A673 (cell line): ENCODE measurements at regions not wholly inside any gene's neighbourhood (a gene's known extent, or its start where the extent isn't known, plus 50 kb on each side); places are given as distances from the start of the nearest gene placed in this dataset.

Experiments used
- BruUV-seq: library from RNA; stranded (reverse); fragments of 400-500 nt; replicated peaks from 2 replicates; lab custom pipeline; 2021; lab: Mats Ljungman, UMichigan
- CTCF ChIA-PET: fragments of 300-600 bp; sonication (Branson Sonifier 250); formaldehyde crosslinking; loops from one replicate; lab custom pipeline; 2022; ENCODE audit warnings: antibody characterized with exemption; lab: Charles Lee
- POLR2A ChIA-PET: fragments of 300-600 bp; sonication (Branson Sonifier 250); formaldehyde crosslinking; loops from one replicate; lab custom pipeline; 2022; ENCODE audit warnings: antibody characterized with exemption; ENCODE audit not compliant: low non-redundant PET; lab: Charles Lee
- DNase-seq: peaks from one replicate; pipeline ENCODE4 v3.0.0-alpha.2; 2015; ENCODE audit warnings: low spot score
- H3K27ac ChIP-seq: fragments of 200-600 bp; sonication (generic); 2 replicates; pipeline ENCODE4 v1.5.1; 2016; ENCODE audit warnings: mixed run types, low read depth, mild to moderate bottlenecking, mixed read lengths, antibody characterized with exemption, low read length; ENCODE audit not compliant: poor library complexity, severe bottlenecking
- H3K27me3 ChIP-seq: fragments of 200-600 bp; sonication (generic); replicated peaks from 2 replicates; pipeline ENCODE4 v1.6.1; 2017; ENCODE audit warnings: mixed run types, low read depth, mild to moderate bottlenecking, mixed read lengths, antibody characterized with exemption, low read length; ENCODE audit not compliant: insufficient read depth, poor library complexity
- H3K36me3 ChIP-seq: fragments of 200-600 bp; sonication (generic); 2 replicates; pipeline ENCODE4 v1.6.1; 2016; ENCODE audit warnings: mixed run types, mild to moderate bottlenecking, mixed read lengths, antibody characterized with exemption, low read length; ENCODE audit not compliant: insufficient read depth, poor library complexity, severe bottlenecking
- H3K4me1 ChIP-seq: fragments of 200-600 bp; sonication (generic); 2 replicates; pipeline ENCODE4 v1.6.1; 2017; ENCODE audit warnings: mixed run types, mild to moderate bottlenecking, mixed read lengths, antibody characterized with exemption, low read length; ENCODE audit not compliant: insufficient read depth, poor library complexity, severe bottlenecking
- H3K4me3 ChIP-seq: fragments of 200-600 bp; sonication (generic); 2 replicates; pipeline ENCODE4 v1.5.1; 2016; ENCODE audit warnings: low read depth, mixed run types, mild to moderate bottlenecking, mixed read lengths, low read length; ENCODE audit not compliant: poor library complexity, severe bottlenecking
- H3K9me3 ChIP-seq: fragments of 200-600 bp; sonication (generic); 2 replicates; pipeline ENCODE4 v1.6.1; 2016; ENCODE audit warnings: mixed run types, low read depth, mild to moderate bottlenecking, mixed read lengths, antibody characterized with exemption, low read length; ENCODE audit not compliant: poor library complexity, severe bottlenecking
- EZH2 ChIP-seq: fragments of 200-600 bp; sonication (generic); IDR thresholded peaks from 2 replicates; pipeline ENCODE4 v1.6.1; 2017; ENCODE audit warnings: borderline replicate concordance, low read depth, mild to moderate bottlenecking, mixed read lengths, antibody characterized with exemption, low read length; ENCODE audit not compliant: poor library complexity, severe bottlenecking
- intact Hi-C: fragments of 100-400 bp; cut with micrococcal nuclease; formaldehyde crosslinking; loops from one replicate; pipeline ENCODE4 v1.10.0; 2022; ENCODE audit not compliant: unreplicated experiment
- TF ChIP-seq, protein P1 (sequence below): fragments of 300-800, 200-600 bp; sonication (generic); conservative IDR thresholded peaks from 2 replicates; pipeline ENCODE4 v1.5.1; 2017; ENCODE audit warnings: low read depth, mild to moderate bottlenecking, antibody characterized with exemption, low read length, moderate library complexity, mixed read lengths

DNA sequence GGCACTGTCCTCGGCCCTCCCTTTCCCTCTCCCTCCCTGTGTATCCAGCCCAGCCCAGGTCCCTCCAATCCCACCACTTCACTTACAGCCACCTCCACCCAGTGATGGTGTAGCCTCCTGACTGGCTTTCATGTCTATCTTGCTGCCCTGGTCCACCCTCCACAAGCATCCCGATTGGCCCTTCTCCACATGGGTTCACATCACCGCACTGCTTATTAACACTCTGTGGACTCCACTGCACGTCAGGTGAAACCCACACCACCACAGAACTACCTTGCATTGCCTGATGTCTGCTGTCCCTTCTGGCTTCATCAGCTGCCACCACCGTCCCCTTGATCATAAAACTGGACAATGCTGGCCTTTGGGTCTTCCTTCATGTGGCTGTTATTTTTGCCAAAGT is 220.4 kb upstream of the ARID1B start:
- no TSS peak for BruUV-seq
- no peaks in the 10 kb centered on the region for H3K27me3 ChIP-seq
- POLR2A ChIA-PET: no interaction called here
- DNase-seq: no peak
- no peaks in the 10 kb centered on the region for H3K36me3 ChIP-seq
- no peaks in the 10 kb centered on the region for H3K9me3 ChIP-seq
- no peak overlapping the region for H3K4me3 ChIP-seq
- CTCF ChIA-PET: no interaction called here
- TF ChIP-seq EZH2: no peak
- intact Hi-C loops: loop anchor here (10.0 kb wide), 1 partner anchor 1232 kb away; no protein-coding TSS in a partner anchor
- H3K27ac ChIP-seq: no peak overlapping the region
- no peaks in the 10 kb centered on the region for H3K4me1 ChIP-seq

DNA sequence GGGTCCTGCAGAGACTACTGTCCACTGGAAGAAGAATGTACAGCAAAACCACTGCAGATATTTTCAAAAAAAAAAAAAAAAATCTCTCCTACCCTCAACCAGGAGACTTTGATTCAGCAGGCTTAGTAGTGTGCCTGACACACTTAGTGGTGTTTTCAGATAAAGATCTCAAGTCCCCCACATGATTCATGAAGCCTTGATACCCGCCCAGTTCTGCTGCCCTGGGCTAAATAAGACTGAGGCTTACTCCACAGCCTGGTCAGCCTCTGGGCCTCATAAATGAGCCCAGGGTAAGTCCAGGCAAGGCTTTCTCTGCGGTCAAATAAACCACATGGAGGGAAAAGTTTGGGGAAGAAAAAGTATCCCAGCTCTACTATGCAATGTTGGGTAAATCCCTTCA is 222.1 kb upstream of the ARID1B start:
- H3K4me1 ChIP-seq: no peaks in the 10 kb centered on the region
- H3K36me3 ChIP-seq: no peaks in the 10 kb centered on the region
- no peak for TF ChIP-seq EZH2
- TF ChIP-seq, protein P1, sequence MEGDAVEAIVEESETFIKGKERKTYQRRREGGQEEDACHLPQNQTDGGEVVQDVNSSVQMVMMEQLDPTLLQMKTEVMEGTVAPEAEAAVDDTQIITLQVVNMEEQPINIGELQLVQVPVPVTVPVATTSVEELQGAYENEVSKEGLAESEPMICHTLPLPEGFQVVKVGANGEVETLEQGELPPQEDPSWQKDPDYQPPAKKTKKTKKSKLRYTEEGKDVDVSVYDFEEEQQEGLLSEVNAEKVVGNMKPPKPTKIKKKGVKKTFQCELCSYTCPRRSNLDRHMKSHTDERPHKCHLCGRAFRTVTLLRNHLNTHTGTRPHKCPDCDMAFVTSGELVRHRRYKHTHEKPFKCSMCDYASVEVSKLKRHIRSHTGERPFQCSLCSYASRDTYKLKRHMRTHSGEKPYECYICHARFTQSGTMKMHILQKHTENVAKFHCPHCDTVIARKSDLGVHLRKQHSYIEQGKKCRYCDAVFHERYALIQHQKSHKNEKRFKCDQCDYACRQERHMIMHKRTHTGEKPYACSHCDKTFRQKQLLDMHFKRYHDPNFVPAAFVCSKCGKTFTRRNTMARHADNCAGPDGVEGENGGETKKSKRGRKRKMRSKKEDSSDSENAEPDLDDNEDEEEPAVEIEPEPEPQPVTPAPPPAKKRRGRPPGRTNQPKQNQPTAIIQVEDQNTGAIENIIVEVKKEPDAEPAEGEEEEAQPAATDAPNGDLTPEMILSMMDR: no peak
- no peaks in the 10 kb centered on the region for H3K9me3 ChIP-seq
- CTCF ChIA-PET: no interaction called here
- no peaks in the 10 kb centered on the region for H3K27me3 ChIP-seq
- no TSS peak for BruUV-seq
- no peak overlapping the region for H3K27ac ChIP-seq
- intact Hi-C loops: loop anchor here (10.0 kb wide), 1 partner anchor 1230 kb away; no protein-coding TSS in a partner anchor
- POLR2A ChIA-PET: no interaction called here
- H3K4me3 ChIP-seq: no peak overlapping the region
- DNase-seq: no peak

DNA sequence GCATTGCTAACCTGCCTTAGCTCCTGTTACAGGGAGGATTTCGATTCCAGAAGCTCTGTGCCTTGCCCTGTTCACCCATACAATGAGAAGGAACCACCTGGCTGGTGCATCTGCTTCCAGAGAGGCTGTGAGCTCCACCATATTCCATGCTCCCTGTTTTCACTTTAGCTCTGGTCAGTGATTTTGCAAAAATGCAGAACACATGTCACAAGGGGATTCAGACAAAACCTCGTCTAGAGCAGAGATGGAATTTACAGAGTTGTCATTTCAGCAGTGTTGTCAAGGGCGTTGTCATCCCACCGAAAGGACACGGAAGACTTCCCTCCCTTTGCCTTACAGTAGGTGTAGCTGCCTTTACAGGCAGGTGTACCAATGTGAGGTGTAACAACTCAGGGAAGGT is 223.0 kb upstream of the ARID1B start:
- H3K9me3 ChIP-seq: no peaks in the 10 kb centered on the region
- no peaks in the 10 kb centered on the region for H3K4me1 ChIP-seq
- H3K36me3 ChIP-seq: no peaks in the 10 kb centered on the region
- POLR2A ChIA-PET: no interaction called here
- H3K27ac ChIP-seq: no peak overlapping the region
- CTCF ChIA-PET: no interaction called here
- intact Hi-C loops: loop anchor here (10.0 kb wide), 1 partner anchor 1229 kb away; no protein-coding TSS in a partner anchor
- no peak overlapping the region for H3K4me3 ChIP-seq
- no peak for TF ChIP-seq EZH2
- TF ChIP-seq, protein P1: no peak
- no TSS peak for BruUV-seq
- no peak for DNase-seq
- no peaks in the 10 kb centered on the region for H3K27me3 ChIP-seq

DNA sequence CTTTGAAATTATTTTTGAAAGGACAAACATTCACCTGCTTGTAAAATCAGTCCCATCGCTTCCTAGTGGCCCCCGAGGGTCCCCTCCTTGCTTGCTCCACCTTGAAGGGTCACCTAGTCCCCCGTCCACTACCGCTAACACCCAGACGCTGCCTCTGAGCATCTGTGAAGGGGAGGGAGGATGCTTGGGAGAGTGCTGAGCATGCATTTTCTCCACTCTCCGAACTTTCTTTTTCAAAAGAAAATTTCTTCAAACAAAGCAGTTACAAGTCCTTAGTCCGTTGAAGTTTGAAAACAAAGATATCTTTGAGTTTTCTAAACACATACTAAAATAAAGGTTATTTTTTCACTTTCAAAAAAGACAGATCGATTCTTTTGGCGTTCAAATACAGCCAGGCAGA is 224.3 kb upstream of the ARID1B start:
- Histone ChIP-seq H3K27ac (no peak overlapping the region), H3K4me3 (no peak overlapping the region), H3K27me3 (no peaks in the 10 kb centered on the region), H3K4me1 (no peaks in the 10 kb centered on the region), H3K36me3 (no peaks in the 10 kb centered on the region), H3K9me3 (no peaks in the 10 kb centered on the region)
- POLR2A ChIA-PET: no interaction called here
- CTCF ChIA-PET: no interaction called here
- no peak for DNase-seq
- TF ChIP-seq EZH2: no peak
- TF ChIP-seq, protein P1: no peak
- no TSS peak for BruUV-seq
- intact Hi-C loops: loop anchor here (10.0 kb wide), 1 partner anchor 1228 kb away; no protein-coding TSS in a partner anchor
